CD14-positive monocyte (primary cell): ENCODE measurements at regions not wholly inside any gene's neighbourhood (a gene's known extent, or its start where the extent isn't known, plus 50 kb on each side); places are given as distances from the start of the nearest gene placed in this dataset.

ENCODE experiments used
- DNase-seq, 3 donors: peaks; one replicate each; pipeline ENCODE4 v3.0.0-alpha.2; 2011 to 2022
- H2AFZ ChIP-seq: 2 replicates; pipeline ENCODE4 v1.6.0; 2012; ENCODE audit warnings: mild to moderate bottlenecking, low read depth, low read length, inconsistent platforms; ENCODE audit not compliant: insufficient read depth, poor library complexity, severe bottlenecking
- H3K27ac ChIP-seq, 2 donors: 1 replicate in 1 of 2; 2 replicates in 1 of 2; pipeline ENCODE4 v1.5.1; 2012 to 2013; ENCODE audit warnings: low read length in 2 of 2, control low read depth in 1 of 2, inconsistent platforms in 1 of 2, low read depth in 1 of 2, mild to moderate bottlenecking in 1 of 2
- H3K27me3 ChIP-seq, 2 donors: one replicate each; pipeline versions ENCODE4 v1.6.0 to v1.6.1; 2011 to 2013; ENCODE audit warnings: low read length in 2 of 2; ENCODE audit not compliant: control insufficient read depth in 2 of 2, insufficient read depth in 2 of 2
- H3K36me3 ChIP-seq, 2 donors: replicated peaks in 1 of 2; 1 replicate in 1 of 2; 2 replicates in 1 of 2; pipeline versions ENCODE4 v1.5.1 to v1.6.1; 2012 to 2013; ENCODE audit warnings: low read length in 2 of 2, control low read depth in 1 of 2, inconsistent platforms in 1 of 2, mild to moderate bottlenecking in 1 of 2; ENCODE audit not compliant: insufficient read depth in 2 of 2, control insufficient read depth in 1 of 2
- H3K4me1 ChIP-seq, 2 donors: 1 replicate in 1 of 2; 2 replicates in 1 of 2; pipeline versions ENCODE4 v1.5.1 to v1.6.1; 2012 to 2013; ENCODE audit warnings: low read length in 2 of 2, control low read depth in 1 of 2, inconsistent platforms in 1 of 2, mild to moderate bottlenecking in 1 of 2, moderate library complexity in 1 of 2; ENCODE audit not compliant: insufficient read depth in 2 of 2, control insufficient read depth in 1 of 2
- H3K4me2 ChIP-seq: replicated peaks from 2 replicates; pipeline ENCODE3; 2012; ENCODE audit warnings: low read length, moderate library complexity, mild to moderate bottlenecking; ENCODE audit not compliant: poor library complexity, severe bottlenecking; ENCODE audit errors: extremely low read depth
- H3K4me3 ChIP-seq, 3 experiments: fragments of 200-600 bp in 1 of 3; sonication (generic) in 1 of 3; replicated peaks in 1 of 3; 1 replicate in 2 of 3; 2 replicates in 1 of 3; pipeline ENCODE4 v1.5.1; 2011 to 2013; ENCODE audit warnings: low read length in 3 of 3, mild to moderate bottlenecking in 3 of 3, control low read depth in 2 of 3, low read depth in 2 of 3, inconsistent platforms in 1 of 3, moderate library complexity in 1 of 3
- H3K79me2 ChIP-seq: 2 replicates; pipeline ENCODE4 v1.6.0; 2012; ENCODE audit warnings: mild to moderate bottlenecking, control low read depth, inconsistent platforms, low read length, moderate library complexity; ENCODE audit not compliant: insufficient read depth
- H3K9ac ChIP-seq: 2 replicates; pipeline ENCODE4 v1.6.0; 2017; ENCODE audit warnings: low read length, mild to moderate bottlenecking; ENCODE audit not compliant: insufficient read depth, poor library complexity, severe bottlenecking
- H3K9me3 ChIP-seq, 2 donors: replicated peaks in 1 of 2; 1 replicate in 1 of 2; 2 replicates in 1 of 2; pipeline versions ENCODE4 v1.5.1 to v1.6.1; 2012 to 2013; ENCODE audit warnings: low read length in 2 of 2, control low read depth in 1 of 2; ENCODE audit not compliant: control insufficient read depth in 1 of 2, insufficient read depth in 1 of 2
- H4K20me1 ChIP-seq: 2 replicates; pipeline ENCODE4 v1.6.0; 2012; ENCODE audit warnings: mild to moderate bottlenecking, low read length, control low read depth, moderate library complexity; ENCODE audit not compliant: insufficient read depth
- H3K27ac Mint-ChIP-seq, 7 donors: one replicate each; pipeline ENCODE4 v1.8.0; 2020; ENCODE audit warnings: mild to moderate bottlenecking in 7 of 7, mixed read lengths in 7 of 7, moderate library complexity in 6 of 7, inconsistent platforms in 2 of 7
- H3K27me3 Mint-ChIP-seq, 3 donors: one replicate each; pipeline ENCODE4 v1.8.0; 2021 to 2022; ENCODE audit warnings: low read depth in 3 of 3, mild to moderate bottlenecking in 3 of 3, mixed read lengths in 3 of 3, moderate library complexity in 3 of 3, inconsistent platforms in 1 of 3
- H3K36me3 Mint-ChIP-seq, 2 donors: one replicate each; pipeline ENCODE4 v1.8.0; 2020; ENCODE audit warnings: mixed read lengths in 2 of 2, inconsistent platforms in 1 of 2, mild to moderate bottlenecking in 1 of 2
- H3K4me1 Mint-ChIP-seq: one replicate; pipeline ENCODE4 v1.8.0; 2020; ENCODE audit warnings: mild to moderate bottlenecking, mixed read lengths
- H3K4me3 Mint-ChIP-seq, 2 donors: one replicate each; pipeline ENCODE4 v1.8.0; 2020; ENCODE audit warnings: mild to moderate bottlenecking in 2 of 2, mixed read lengths in 2 of 2, moderate library complexity in 1 of 2
- H3K9me3 Mint-ChIP-seq, 7 donors: one replicate each; pipeline ENCODE4 v1.8.0; 2020 to 2022; ENCODE audit warnings: mixed read lengths in 7 of 7, mild to moderate bottlenecking in 6 of 7, moderate library complexity in 6 of 7, inconsistent platforms in 2 of 7
- CTCF ChIP-seq: fragments of 200-600 bp; IDR thresholded peaks from one replicate; pipeline ENCODE4 v1.8.0; 2022; ENCODE audit warnings: antibody characterized with exemption, mild to moderate bottlenecking
- WGBS: methylation state at CpG from one replicate; pipeline ENCODE4 v1.1.5; 2013; ENCODE audit warnings: missing lambda C conversion rate; ENCODE audit not compliant: insufficient coverage; 5-methylcytosine and 5-hydroxymethylcytosine counted together
- intact Hi-C, 2 donors: fragments of 100-400 bp; cut with micrococcal nuclease; formaldehyde crosslinking; loops; one replicate each; pipeline versions ENCODE4 v1.15.0 to v1.15.1; 2023

GRCh38 chr7:47089461-47089860 lies 492.4 kb downstream of the TNS3 start:
- Histone ChIP-seq H3K27me3 (no peaks in the 10 kb centered on the region), H3K4me2 (no peak overlapping the region), H4K20me1 (no peaks in the 10 kb centered on the region), H3K4me1 (no peaks in the 10 kb centered on the region), H3K9ac (no peak overlapping the region), H2AFZ (no peak overlapping the region), H3K36me3 (no peaks in the 10 kb centered on the region), H3K4me3 (no peak overlapping the region), H3K9me3 (no peaks in the 10 kb centered on the region), H3K27ac (no peak overlapping the region), H3K79me2 (no peaks in the 10 kb centered on the region)
- Mint-ChIP-seq H3K36me3 (no peaks in the 10 kb centered on the region), H3K4me1 (no peaks in the 10 kb centered on the region), H3K27ac (no peak overlapping the region), H3K4me3 (no peak overlapping the region), H3K9me3 (peaks cover 0 to 1% (median 0%) of the 10 kb centered on the region in 7 donors), H3K27me3 (peaks cover 4 to 7% (median 7%) of the 10 kb centered on the region in 3 donors)
- DNase-seq, result no peak
- no peak for TF ChIP-seq CTCF
- intact Hi-C loops, result no loop called here
- 93% methylated on average over 2 of the region's 6 CpGs for WGBS

GRCh38 chr7:47089068-47089417 lies 492.9 kb downstream of the TNS3 start:
- Histone ChIP-seq H3K9me3 (no peaks in the 10 kb centered on the region), H2AFZ (no peak overlapping the region), H3K9ac (no peak overlapping the region), H3K4me1 (no peaks in the 10 kb centered on the region), H3K36me3 (no peaks in the 10 kb centered on the region), H3K27me3 (no peaks in the 10 kb centered on the region), H3K27ac (no peak overlapping the region), H3K79me2 (no peaks in the 10 kb centered on the region), H4K20me1 (no peaks in the 10 kb centered on the region), H3K4me3 (no peak overlapping the region), H3K4me2 (no peak overlapping the region)
- intact Hi-C loops, result no loop called here
- peak; percentile 67 for TF ChIP-seq CTCF
- H3K4me3 Mint-ChIP-seq, result no peak overlapping the region
- H3K27me3 Mint-ChIP-seq, result peaks cover 4 to 10% (median 7%) of the 10 kb centered on the region in 3 donors
- H3K4me1 Mint-ChIP-seq, result no peaks in the 10 kb centered on the region
- WGBS, result no CpG with 5 or more reads among the region's 1 CpG
- no peak for DNase-seq
- no peak overlapping the region for H3K27ac Mint-ChIP-seq
- H3K9me3 Mint-ChIP-seq, result peaks cover 0 to 1% (median 0%) of the 10 kb centered on the region in 7 donors
- H3K36me3 Mint-ChIP-seq, result no peaks in the 10 kb centered on the region
